Testis (tissue), 2 donors: ENCODE measurements at regions not wholly inside any gene's neighbourhood (a gene's known extent, or its start where the extent isn't known, plus 50 kb on each side); places are given as distances from the start of the nearest gene placed in this dataset.

Source experiments
- DNase-seq: peaks from one replicate; pipeline ENCODE4 v3.0.0-alpha.2; 2019
- H3K27ac ChIP-seq, 2 donors: fragments of 200-600 bp; sonication (generic); one replicate each; pipeline ENCODE4 v1.5.1; 2019
- H3K27me3 ChIP-seq: fragments of 200-600 bp; sonication (generic); one replicate; pipeline ENCODE4 v1.5.1; 2019
- H3K36me3 ChIP-seq: fragments of 200-600 bp; sonication (generic); one replicate; pipeline ENCODE4 v1.5.1; 2017; ENCODE audit warnings: low read depth; ENCODE audit errors: missing control alignments
- H3K4me1 ChIP-seq: fragments of 200-600 bp; sonication (generic); one replicate; pipeline ENCODE4 v1.5.1; 2019
- H3K4me3 ChIP-seq, 2 donors: fragments of 200-600 bp; sonication (generic); one replicate each; pipeline ENCODE4 v1.5.1; 2017 to 2019
- H3K9me3 ChIP-seq: fragments of 200-600 bp; sonication (generic); one replicate; pipeline ENCODE4 v1.5.1; 2017
- CTCF ChIP-seq, 3 experiments: fragments of 450-650 bp in 2 of 3; fragments of 200-600 bp in 1 of 3; sonication (generic) in 1 of 3; IDR thresholded peaks; one replicate each; pipeline ENCODE4 v1.5.1; 2016 to 2019; ENCODE audit warnings: antibody characterized with exemption in 3 of 3, mild to moderate bottlenecking in 2 of 3, moderate library complexity in 1 of 3
- POLR2A ChIP-seq: fragments of 450-650 bp; IDR thresholded peaks from one replicate; pipeline ENCODE4 v1.6.1; 2017; ENCODE audit warnings: antibody characterized with exemption, mild to moderate bottlenecking, moderate library complexity
- WGBS, 2 donors: methylation state at CpG; one replicate each; pipeline ENCODE4 v1.1.5; 2018; 5-methylcytosine and 5-hydroxymethylcytosine counted together
- intact Hi-C: fragments of 100-400 bp; cut with DNase I; formaldehyde crosslinking; loops from one replicate; pipeline ENCODE4 v1.15.1; 2023; ENCODE audit warnings: low total_unique reads

DNA sequence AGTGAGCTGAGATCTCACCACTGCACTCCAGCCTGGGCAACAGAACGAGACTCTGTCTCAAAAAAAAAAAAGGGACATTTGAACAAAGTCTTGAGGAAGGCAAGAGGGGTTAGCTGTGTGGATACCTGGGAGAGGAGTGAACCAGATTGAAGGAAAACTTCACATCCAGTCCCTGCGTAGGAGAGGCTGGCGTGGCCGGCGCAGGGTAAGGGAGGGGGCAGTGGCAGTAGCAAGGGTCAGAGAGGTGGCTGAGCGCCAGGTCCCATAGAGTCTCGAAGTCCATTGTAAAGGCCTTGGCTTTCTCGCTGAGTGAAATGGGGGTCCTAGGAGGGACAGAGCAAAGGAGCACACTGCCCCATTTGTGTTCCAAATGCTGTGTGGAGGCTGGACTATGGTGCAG is 171.8 kb upstream of the WSCD1 start:
- WGBS, 2 donors: 86 to 95% methylated on average over 8 of the region's 8 CpGs
- H3K27ac ChIP-seq: no peak overlapping the region
- TF ChIP-seq POLR2A: no peak
- no peak for TF ChIP-seq CTCF (IDR thresholded peaks at IDR 0.05)
- no peaks in the 10 kb centered on the region for H3K9me3 ChIP-seq
- H3K36me3 ChIP-seq: no peaks in the 10 kb centered on the region
- no peaks in the 10 kb centered on the region for H3K4me1 ChIP-seq
- no peaks in the 10 kb centered on the region for H3K27me3 ChIP-seq
- DNase-seq: no peak
- intact Hi-C loops: no loop called here
- H3K4me3 ChIP-seq: no peak overlapping the region

DNA sequence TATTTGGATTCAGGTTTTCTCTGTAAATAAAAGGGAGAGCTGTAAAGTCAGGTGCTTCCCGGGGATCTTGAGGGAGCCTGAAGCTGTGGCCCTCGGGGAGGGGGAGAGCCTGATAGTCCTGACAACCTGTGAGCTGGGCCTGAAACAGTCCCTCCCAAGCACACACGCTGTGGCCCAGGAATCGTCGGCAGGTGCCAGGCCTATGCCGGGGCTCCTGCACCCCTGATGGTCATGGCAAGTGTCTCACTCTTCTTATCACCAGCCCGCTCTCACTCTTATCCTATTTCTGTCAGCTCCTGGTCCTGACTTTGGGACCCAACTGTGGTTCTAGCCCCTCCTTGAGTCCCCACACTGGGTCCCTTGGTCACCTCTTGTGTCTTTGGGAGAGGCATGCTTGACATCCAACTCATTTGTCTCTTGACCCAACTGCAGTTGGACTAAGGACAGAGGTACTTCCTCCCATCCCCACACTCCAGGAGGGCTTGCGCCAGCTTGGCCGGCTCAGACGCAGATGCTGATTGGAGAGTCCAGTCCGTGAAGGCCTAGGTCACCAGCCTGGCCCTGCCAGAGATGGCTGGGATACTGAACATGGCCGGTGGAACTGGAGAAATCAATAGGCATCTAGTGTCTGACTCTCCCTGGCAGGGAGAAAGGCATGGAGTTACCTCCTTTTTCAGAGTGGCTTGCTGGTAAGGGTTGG is 170.5 kb upstream of the WSCD1 start:
- H3K27me3 ChIP-seq: no peaks in the 10 kb centered on the region
- no peak overlapping the region for H3K4me3 ChIP-seq
- H3K9me3 ChIP-seq: no peaks in the 10 kb centered on the region
- H3K36me3 ChIP-seq: no peaks in the 10 kb centered on the region
- 82 to 88% methylated on average over 10 to 12 of the region's 12 CpGs for WGBS, 2 donors
- DNase-seq: no peak
- H3K27ac ChIP-seq: no peak overlapping the region
- TF ChIP-seq CTCF (IDR thresholded peaks at IDR 0.05): no peak
- TF ChIP-seq POLR2A: no peak
- intact Hi-C loops: no loop called here
- no peaks in the 10 kb centered on the region for H3K4me1 ChIP-seq

GRCh38 chr17:5901731-5902130 is 168.4 kb upstream of the WSCD1 start:
- 59 to 70% methylated on average over 6 of the region's 6 CpGs for WGBS, 2 donors
- intact Hi-C loops: no loop called here
- Histone ChIP-seq H3K36me3 (no peaks in the 10 kb centered on the region), H3K9me3 (no peaks in the 10 kb centered on the region), H3K4me1 (no peaks in the 10 kb centered on the region), H3K27ac (no peak overlapping the region), H3K27me3 (no peaks in the 10 kb centered on the region), H3K4me3 (no peak overlapping the region)
- TF ChIP-seq CTCF (IDR thresholded peaks at IDR 0.05): no peak
- TF ChIP-seq POLR2A: no peak
- no peak for DNase-seq

GRCh38 chr17:5902181-5903140 is 167.7 kb upstream of the WSCD1 start:
- WGBS, 2 donors: 53% methylated on average over 13 to 19 of the region's 19 CpGs
- DNase-seq: no peak
- TF ChIP-seq POLR2A (no peak), CTCF (IDR thresholded peaks at IDR 0.05) (no peak)
- H3K9me3 ChIP-seq: no peaks in the 10 kb centered on the region
- no peaks in the 10 kb centered on the region for H3K27me3 ChIP-seq
- no peaks in the 10 kb centered on the region for H3K4me1 ChIP-seq
- intact Hi-C loops: no loop called here
- H3K27ac ChIP-seq: no peak overlapping the region
- H3K36me3 ChIP-seq: no peaks in the 10 kb centered on the region
- H3K4me3 ChIP-seq: no peak overlapping the region
